HEK293 (cell line): ENCODE measurements at regions not wholly inside any gene's neighbourhood (a gene's known extent, or its start where the extent isn't known, plus 50 kb on each side); places are given as distances from the start of the nearest gene placed in this dataset.
A peak's percentile ranks its signal among the peaks of the same experiment; 100 is the strongest.

Experiments
- CTCF ChIA-PET: fragments of 350-600 bp; formaldehyde crosslinking; extraction: SDS; loops from one replicate; lab custom pipeline; 2021; ENCODE audit warnings: antibody characterized with exemption; lab: Yijun Ruan, JAX
- POLR2A ChIA-PET: fragments of 300-600 bp; formaldehyde crosslinking; extraction: SDS; loops from one replicate; lab custom pipeline; 2020; ENCODE audit warnings: antibody characterized with exemption, inconsistent platforms; lab: Yijun Ruan, JAX
- H3K27ac ChIP-seq: fragments of 200-500 bp; sonication (Bioruptor generic); 2 replicates; pipeline ENCODE4 v1.5.1; 2014; ENCODE audit warnings: low read depth, low read length, control low read depth, inconsistent platforms; ENCODE audit errors: extremely low read depth
- H3K36me3 ChIP-seq, 2 experiments: fragments of 200-500 bp in 1 of 2; sonication (Bioruptor generic) in 1 of 2; 1 replicate in 1 of 2; 2 replicates in 1 of 2; pipeline ENCODE4 v1.5.1; 2014 to 2017; ENCODE audit warnings: inconsistent platforms in 2 of 2, low read length in 2 of 2; ENCODE audit not compliant: control insufficient read depth in 2 of 2, insufficient read depth in 1 of 2
- H3K4me1 ChIP-seq: fragments of 200-500 bp; sonication (Bioruptor generic); 2 replicates; pipeline ENCODE4 v1.5.1; 2014; ENCODE audit warnings: mild to moderate bottlenecking, low read length, inconsistent platforms; ENCODE audit not compliant: control insufficient read depth, insufficient read depth
- H3K4me3 ChIP-seq: 2 replicates; pipeline ENCODE4 v1.5.1; 2011; ENCODE audit warnings: low read depth, mild to moderate bottlenecking, control low read depth, low read length, moderate library complexity
- H3K9me3 ChIP-seq: fragments of 200-500 bp; sonication (Bioruptor generic); 2 replicates; pipeline ENCODE4 v1.5.1; 2014; ENCODE audit warnings: low read depth, low read length, inconsistent platforms; ENCODE audit not compliant: control insufficient read depth, insufficient read depth
- CTCF ChIP-seq: fragments of 450-650 bp; formaldehyde crosslinking; IDR thresholded peaks from 2 replicates; pipeline ENCODE4 v1.5.1; 2016; ENCODE audit warnings: missing biosample characterization, missing genetic modification characterization
- EGR2 ChIP-seq: fragments of 450-650 bp; formaldehyde crosslinking; IDR thresholded peaks from 2 replicates; pipeline ENCODE4 v1.5.1; 2016; ENCODE audit warnings: low read depth, missing biosample characterization, missing genetic modification characterization
- FEZF1 ChIP-seq: fragments of 450-650 bp; formaldehyde crosslinking; IDR thresholded peaks from 2 replicates; pipeline ENCODE4 v1.5.1; 2016; ENCODE audit warnings: missing biosample characterization, missing genetic modification characterization
- KLF10 ChIP-seq: fragments of 450-650 bp; IDR thresholded peaks from 2 replicates; pipeline ENCODE4 v1.5.1; 2018; ENCODE audit warnings: missing biosample characterization, mild to moderate bottlenecking, missing genetic modification characterization
- KLF16 ChIP-seq: fragments of 450-650 bp; formaldehyde crosslinking; IDR thresholded peaks from 2 replicates; pipeline ENCODE4 v1.5.1; 2017; ENCODE audit warnings: missing biosample characterization, missing genetic modification characterization
- OVOL3 ChIP-seq: fragments of 450-650 bp; formaldehyde crosslinking; IDR thresholded peaks from 2 replicates; pipeline ENCODE4 v1.5.1; 2016; ENCODE audit warnings: missing biosample characterization, missing genetic modification characterization
- PRDM1 ChIP-seq: fragments of 450-650 bp; formaldehyde crosslinking; IDR thresholded peaks from 2 replicates; pipeline ENCODE4; 2016; ENCODE audit warnings: missing biosample characterization, missing genetic modification characterization
- TCF7L2 ChIP-seq: IDR thresholded peaks from 2 replicates; pipeline ENCODE4 v1.6.1; 2011; ENCODE audit warnings: low read depth, mild to moderate bottlenecking, inconsistent platforms, low read length, moderate library complexity, borderline replicate concordance
- ZBTB21 ChIP-seq: fragments of 450-650 bp; formaldehyde crosslinking; IDR thresholded peaks from 2 replicates; pipeline ENCODE4 v1.5.1; 2017; ENCODE audit warnings: missing biosample characterization, missing genetic modification characterization
- ZBTB48 ChIP-seq: fragments of 450-650 bp; formaldehyde crosslinking; IDR thresholded peaks from 2 replicates; pipeline ENCODE4 v1.5.1; 2016; ENCODE audit warnings: missing biosample characterization, missing genetic modification characterization
- ZNF114 ChIP-seq: fragments of 450-650 bp; formaldehyde crosslinking; IDR thresholded peaks from 2 replicates; pipeline ENCODE4 v1.5.0; 2017; ENCODE audit warnings: missing biosample characterization, missing genetic modification characterization
- ZNF132 ChIP-seq: fragments of 450-650 bp; formaldehyde crosslinking; IDR thresholded peaks from 2 replicates; pipeline ENCODE4 v1.5.1; 2017; ENCODE audit warnings: missing biosample characterization, missing genetic modification characterization, borderline replicate concordance
- ZNF146 ChIP-seq: fragments of 450-650 bp; formaldehyde crosslinking; IDR thresholded peaks from 2 replicates; pipeline ENCODE4 v1.5.1; 2016; ENCODE audit warnings: missing biosample characterization, missing genetic modification characterization
- ZNF155 ChIP-seq: fragments of 450-650 bp; formaldehyde crosslinking; IDR thresholded peaks from 2 replicates; pipeline ENCODE4 v1.5.1; 2016; ENCODE audit warnings: missing biosample characterization, missing genetic modification characterization
- ZNF18 ChIP-seq: fragments of 450-650 bp; formaldehyde crosslinking; IDR thresholded peaks from 2 replicates; pipeline ENCODE4 v1.5.1; 2016; ENCODE audit warnings: missing biosample characterization, missing genetic modification characterization
- ZNF2 ChIP-seq: fragments of 450-650 bp; formaldehyde crosslinking; IDR thresholded peaks from 2 replicates; pipeline ENCODE4 v1.5.1; 2016; ENCODE audit warnings: missing biosample characterization, missing genetic modification characterization
- ZNF221 ChIP-seq: fragments of 450-650 bp; formaldehyde crosslinking; IDR thresholded peaks from 2 replicates; pipeline ENCODE4 v1.5.1; 2017; ENCODE audit warnings: missing biosample characterization, missing genetic modification characterization, borderline replicate concordance
- ZNF266 ChIP-seq: fragments of 450-650 bp; formaldehyde crosslinking; IDR thresholded peaks from 2 replicates; pipeline ENCODE4 v1.5.1; 2016; ENCODE audit warnings: missing biosample characterization, missing genetic modification characterization, low read depth
- ZNF302 ChIP-seq: fragments of 450-650 bp; formaldehyde crosslinking; IDR thresholded peaks from 2 replicates; pipeline ENCODE4 v1.5.1; 2016; ENCODE audit warnings: missing biosample characterization, missing genetic modification characterization, low read depth
- ZNF404 ChIP-seq: fragments of 450-650 bp; formaldehyde crosslinking; IDR thresholded peaks from 2 replicates; pipeline ENCODE4 v1.5.1; 2017; ENCODE audit warnings: missing biosample characterization, missing genetic modification characterization
- ZNF555 ChIP-seq: fragments of 450-650 bp; formaldehyde crosslinking; conservative IDR thresholded peaks from 2 replicates; pipeline ENCODE4 v1.5.1; 2017; ENCODE audit warnings: missing biosample characterization, mild to moderate bottlenecking, missing genetic modification characterization, inconsistent platforms
- ZNF571 ChIP-seq: fragments of 450-650 bp; formaldehyde crosslinking; IDR thresholded peaks from 2 replicates; pipeline ENCODE4 v1.5.0; 2017; ENCODE audit warnings: missing biosample characterization, missing genetic modification characterization
- ZNF639 ChIP-seq: fragments of 450-650 bp; formaldehyde crosslinking; IDR thresholded peaks from 2 replicates; pipeline ENCODE4 v1.5.1; 2016; ENCODE audit warnings: missing biosample characterization, missing genetic modification characterization
- ZNF654 ChIP-seq: fragments of 450-650 bp; formaldehyde crosslinking; IDR thresholded peaks from 2 replicates; pipeline ENCODE4 v1.5.1; 2016; ENCODE audit warnings: low read depth, missing biosample characterization, missing genetic modification characterization
- ZNF670 ChIP-seq: fragments of 450-650 bp; formaldehyde crosslinking; IDR thresholded peaks from 2 replicates; pipeline ENCODE4 v1.5.1; 2016; ENCODE audit warnings: missing biosample characterization, missing genetic modification characterization, low read depth
- ZNF701 ChIP-seq: fragments of 450-650 bp; formaldehyde crosslinking; IDR thresholded peaks from 2 replicates; pipeline ENCODE4 v1.5.1; 2016; ENCODE audit warnings: missing biosample characterization, missing genetic modification characterization
- ZNF785 ChIP-seq: fragments of 450-650 bp; formaldehyde crosslinking; IDR thresholded peaks from 2 replicates; pipeline ENCODE4 v1.5.1; 2016; ENCODE audit warnings: missing biosample characterization, missing genetic modification characterization
- ZNF792 ChIP-seq: fragments of 450-650 bp; formaldehyde crosslinking; IDR thresholded peaks from 2 replicates; pipeline ENCODE4 v1.5.1; 2016; ENCODE audit warnings: missing biosample characterization, missing genetic modification characterization
- ZNF837 ChIP-seq: fragments of 450-650 bp; formaldehyde crosslinking; IDR thresholded peaks from 2 replicates; pipeline ENCODE4 v1.5.1; 2016; ENCODE audit warnings: missing biosample characterization, missing genetic modification characterization
- ZXDB ChIP-seq: fragments of 450-650 bp; formaldehyde crosslinking; IDR thresholded peaks from 2 replicates; pipeline ENCODE4 v1.5.1; 2016; ENCODE audit warnings: missing biosample characterization, missing genetic modification characterization

DNA sequence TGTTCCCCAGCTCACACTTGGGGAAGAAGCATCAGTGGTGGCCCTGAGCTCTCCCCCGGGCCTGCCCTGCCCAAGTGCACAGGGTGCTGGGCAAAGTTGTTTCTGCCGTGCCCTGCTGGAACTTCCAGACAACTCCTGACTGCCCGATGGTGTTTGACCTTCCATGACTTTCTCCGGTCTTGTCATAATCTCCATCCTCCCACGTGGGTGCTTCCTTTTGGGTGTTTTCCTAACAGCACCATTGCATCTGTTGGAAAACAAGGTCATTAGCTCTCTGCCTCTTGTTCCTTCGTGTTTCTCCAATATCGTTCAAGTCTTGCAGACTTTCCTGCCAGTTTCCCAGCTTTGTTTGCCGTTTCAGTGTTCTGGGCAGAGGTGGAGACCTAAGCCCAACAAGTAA lies 68.7 kb upstream of the TIAM2 start (continued):
- TF ChIP-seq ZNF555 (tag by site-specific recombination) (no peak), ZNF792 (tag by site-specific recombination) (no peak)

GRCh38 chr6:154928325-154928922 lies 66.7 kb upstream of the TIAM2 start:
- Histone ChIP-seq H3K27ac (no peak overlapping the region), H3K4me1 (peaks cover 6% of the 10 kb centered on the region; the same call in 1 of the 2 replicates), H3K36me3 (no peaks in the 10 kb centered on the region), H3K9me3 (no peaks in the 10 kb centered on the region), H3K4me3 (no peak overlapping the region)
- ChIA-PET POLR2A (no interaction called here), CTCF (interaction anchor here (0.6 to 5.3 kb wide), 71 partner anchors 9 to 1133 kb away, joined by 3 to 75 read pairs (median 4); no protein-coding TSS in a partner anchor)
- TF ChIP-seq FEZF1: no peak
- TF ChIP-seq ZNF18: peak; percentile 67; the same call in 1 of the 2 replicates
- peak; percentile 87 for TF ChIP-seq ZNF654 (tag by site-specific recombination)
- TF ChIP-seq ZNF701 (tag by site-specific recombination): no peak
- peak; percentile 60 for TF ChIP-seq CTCF (tag by site-specific recombination)
- no peak for TF ChIP-seq ZNF266
- no peak for TF ChIP-seq ZNF670
- 0 out of 2 replicates have a peak, but pooled peaks have one; percentile 62 for TF ChIP-seq ZNF2 (tag by site-specific recombination)
- TF ChIP-seq ZXDB (tag by site-specific recombination): no peak
- no peak for TF ChIP-seq TCF7L2
- no peak for TF ChIP-seq OVOL3
- TF ChIP-seq ZNF155: no peak
- TF ChIP-seq ZNF404 (tag by site-specific recombination): no peak
- no peak for TF ChIP-seq PRDM1
- TF ChIP-seq KLF10: 0 out of 2 replicates have a peak, but pooled peaks have one; percentile 19
- no peak for TF ChIP-seq ZBTB48 (tag by site-specific recombination)

DNA sequence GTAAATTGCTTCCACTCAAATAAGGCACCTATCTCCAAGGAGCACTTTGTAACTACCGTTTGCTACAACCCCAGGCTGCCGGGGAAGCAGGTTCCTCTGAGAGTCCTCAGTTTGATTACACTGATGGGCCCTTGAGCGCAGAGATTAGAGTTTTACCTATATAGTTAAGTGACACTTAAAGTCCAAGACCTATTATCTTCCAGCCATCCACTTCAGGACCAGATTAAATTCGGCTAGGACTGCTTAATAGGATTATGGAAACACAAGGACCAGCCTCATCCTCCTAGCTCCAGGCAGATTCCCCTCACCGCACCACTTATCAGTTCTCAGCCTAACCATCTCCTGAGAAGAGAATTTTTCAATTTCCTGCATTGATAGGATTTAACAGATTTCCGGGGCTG lies 64.7 kb upstream of the TIAM2 start:
- ChIA-PET POLR2A (interaction anchor here (0.7 kb wide), 1 partner anchor 314 kb away, joined by 5 read pairs; no protein-coding TSS in a partner anchor), CTCF (interaction anchor here (0.6 to 4.6 kb wide), 7 partner anchors 62 to 318 kb away, joined by 3 to 75 read pairs (median 8); no protein-coding TSS in a partner anchor)
- H3K4me3 ChIP-seq: no peak overlapping the region

More for the DNA sequence above, 64.7 kb upstream of the TIAM2 start:
- TF ChIP-seq ZBTB21 (no peak), ZNF837 (no peak), KLF16 (tag by site-specific recombination) (no peak), ZNF155 (no peak), ZNF146 (tag by site-specific recombination) (no peak), EGR2 (tag by site-specific recombination) (no peak), CTCF (tag by site-specific recombination) (no peak), ZNF114 (no peak), ZNF221 (no peak), ZNF302 (tag by site-specific recombination) (no peak), ZNF785 (tag by site-specific recombination) (no peak), ZNF639 (tag by site-specific recombination) (no peak), ZNF571 (tag by site-specific recombination) (no peak), ZNF132 (tag by site-specific recombination) (no peak)
- no peaks in the 10 kb centered on the region for H3K9me3 ChIP-seq
- H3K27ac ChIP-seq: no peak overlapping the region
- no peaks in the 10 kb centered on the region for H3K36me3 ChIP-seq
- peaks cover 6% of the 10 kb centered on the region; the same call in 1 of the 2 replicates for H3K4me1 ChIP-seq
